GM23338 (cell line): ENCODE measurements at regions not wholly inside any gene's neighbourhood (a gene's known extent, or its start where the extent isn't known, plus 50 kb on each side); places are given as distances from the start of the nearest gene placed in this dataset.

ENCODE experiments used
- ATAC-seq: fragments of 200-7000 bp; cut with Tn5 transposase; 3 replicates; pipeline ENCODE4 v1.9.1; 2020
- DNase-seq: peaks from one replicate; pipeline ENCODE4 v3.0.0-alpha.2; 2015; ENCODE audit warnings: low spot score
- H2AFZ ChIP-seq: fragments of 200-600 bp; sonication (generic); 2 replicates; pipeline ENCODE4 v1.8.0; 2016; ENCODE audit warnings: antibody characterized with exemption, mild to moderate bottlenecking, moderate library complexity
- H3F3A ChIP-seq: fragments of 200-600 bp; sonication (generic); replicated peaks from 2 replicates; pipeline ENCODE4 v1.8.0; 2017; ENCODE audit warnings: antibody characterized with exemption, mixed run types, low read depth
- H3K27ac ChIP-seq: fragments of 200-600 bp; sonication (generic); 2 replicates; pipeline ENCODE4 v1.6.1; 2016; ENCODE audit warnings: low read depth
- H3K27me3 ChIP-seq: fragments of 200-600 bp; sonication (generic); 2 replicates; pipeline ENCODE4 v1.8.0; 2016; ENCODE audit warnings: mild to moderate bottlenecking, mixed run types, moderate library complexity; ENCODE audit not compliant: insufficient read depth
- H3K36me3 ChIP-seq: fragments of 200-600 bp; sonication (generic); 2 replicates; pipeline ENCODE4 v1.8.0; 2016; ENCODE audit warnings: mild to moderate bottlenecking; ENCODE audit not compliant: insufficient read depth
- H3K4me1 ChIP-seq: fragments of 200-600 bp; sonication (generic); 2 replicates; pipeline ENCODE4 v1.8.0; 2016; ENCODE audit warnings: mild to moderate bottlenecking, moderate library complexity; ENCODE audit not compliant: insufficient read depth
- H3K4me2 ChIP-seq: fragments of 200-600 bp; sonication (generic); 2 replicates; pipeline ENCODE4 v1.7.1; 2017; ENCODE audit warnings: mixed run types
- H3K4me3 ChIP-seq: fragments of 200-600 bp; sonication (generic); 2 replicates; pipeline ENCODE4 v1.6.1; 2016; ENCODE audit warnings: mixed run types
- H3K79me2 ChIP-seq: fragments of 200-600 bp; sonication (generic); replicated peaks from 2 replicates; pipeline ENCODE4 v1.8.0; 2017; ENCODE audit warnings: mild to moderate bottlenecking; ENCODE audit not compliant: insufficient read depth
- H3K9me2 ChIP-seq: fragments of 200-600 bp; sonication (generic); 2 replicates; pipeline ENCODE4 v1.8.0; 2017; ENCODE audit not compliant: insufficient read depth
- H4K20me1 ChIP-seq: fragments of 200-600 bp; sonication (generic); replicated peaks from 2 replicates; pipeline ENCODE4 v1.8.0; 2017; ENCODE audit warnings: mild to moderate bottlenecking; ENCODE audit not compliant: insufficient read depth
- H3K27ac Mint-ChIP-seq: 2 replicates; pipeline ENCODE4 v1.8.0; 2020; ENCODE audit warnings: inconsistent platforms, mild to moderate bottlenecking, moderate library complexity, mixed read lengths
- H3K27me3 Mint-ChIP-seq: 3 replicates; pipeline ENCODE4 v1.8.0; 2022; ENCODE audit warnings: low read depth, mild to moderate bottlenecking, moderate library complexity, mixed read lengths, inconsistent platforms; ENCODE audit not compliant: insufficient read depth, poor library complexity
- H3K36me3 Mint-ChIP-seq: 3 replicates; pipeline ENCODE4 v1.8.0; 2021; ENCODE audit warnings: low read depth, mild to moderate bottlenecking, inconsistent platforms, moderate library complexity, mixed read lengths
- H3K4me1 Mint-ChIP-seq: 3 replicates; pipeline ENCODE4 v1.8.0; 2020; ENCODE audit warnings: mild to moderate bottlenecking, inconsistent platforms, mixed read lengths
- H3K4me3 Mint-ChIP-seq: 3 replicates; pipeline ENCODE4 v1.8.0; 2021; ENCODE audit warnings: moderate library complexity, mild to moderate bottlenecking, inconsistent platforms, mixed read lengths
- H3K9me3 Mint-ChIP-seq: 3 replicates; pipeline ENCODE4 v1.8.0; 2020; ENCODE audit warnings: moderate library complexity, mild to moderate bottlenecking, inconsistent platforms, mixed read lengths
- CREB1 ChIP-seq: fragments of 250-450 bp; sonication (Bioruptor Pico); IDR thresholded peaks from 2 replicates; pipeline ENCODE4 v1.5.0; 2020; ENCODE audit warnings: low read depth, mild to moderate bottlenecking, moderate library complexity
- EZH2 ChIP-seq: fragments of 200-600 bp; sonication (generic); IDR thresholded peaks from one replicate; pipeline ENCODE4 v1.8.0; 2017; ENCODE audit warnings: antibody characterized with exemption, mild to moderate bottlenecking, low read depth; ENCODE audit not compliant: unreplicated experiment
- EZH2phosphoT487 ChIP-seq: fragments of 200-600 bp; sonication (generic); IDR thresholded peaks from one replicate; pipeline ENCODE4 v1.8.1; 2018; ENCODE audit warnings: antibody characterized with exemption; ENCODE audit not compliant: unreplicated experiment
- JUNB ChIP-seq: IDR thresholded peaks from one replicate; pipeline ENCODE4 v1.6.1; 2016; ENCODE audit warnings: antibody characterized with exemption; ENCODE audit not compliant: unreplicated experiment
- NANOG ChIP-seq: IDR thresholded peaks from 2 replicates; pipeline ENCODE4 v1.6.1; 2016; ENCODE audit warnings: antibody characterized with exemption, borderline replicate concordance
- STAT1 ChIP-seq: IDR thresholded peaks from one replicate; pipeline ENCODE4 v1.6.1; 2016; ENCODE audit warnings: antibody characterized with exemption; ENCODE audit not compliant: unreplicated experiment
- ZNF114 ChIP-seq: fragments of 250-450 bp; sonication (Bioruptor Pico); IDR thresholded peaks from 2 replicates; pipeline ENCODE4 v1.5.0; 2020; ENCODE audit warnings: mild to moderate bottlenecking, moderate library complexity
- ZNF331 ChIP-seq: fragments of 250-450 bp; sonication (Bioruptor Pico); IDR thresholded peaks from 2 replicates; pipeline ENCODE4 v1.5.0; 2020; ENCODE audit warnings: low read depth, mild to moderate bottlenecking, moderate library complexity
- TF ChIP-seq, protein P1 (sequence below): fragments of 250-450 bp; sonication (Bioruptor Pico); IDR thresholded peaks from 2 replicates; pipeline ENCODE4 v1.5.0; 2020; ENCODE audit warnings: mild to moderate bottlenecking, moderate library complexity

- Histone ChIP-seq H3K79me2 (no peaks in the 10 kb centered on the region), H3K36me3 (no peaks in the 10 kb centered on the region), H3K4me3 (no peak overlapping the region), H3K4me2 (no peak overlapping the region), H3K9me2 (no peaks in the 10 kb centered on the region), H4K20me1 (no peaks in the 10 kb centered on the region), H3F3A (no peaks in the 10 kb centered on the region), H3K27ac (no peak overlapping the region), H2AFZ (no peak overlapping the region), H3K4me1 (no peaks in the 10 kb centered on the region), H3K27me3 (no peaks in the 10 kb centered on the region)
- DNase-seq (no peak), ATAC-seq (no peak)
- no peak overlapping the region for H3K4me3 Mint-ChIP-seq
- no peak overlapping the region for H3K27ac Mint-ChIP-seq
- no peaks in the 10 kb centered on the region for H3K4me1 Mint-ChIP-seq
- H3K36me3 Mint-ChIP-seq: no peaks in the 10 kb centered on the region
- TF ChIP-seq EZH2phosphoT487 (no peak), STAT1 (no peak), CREB1 (CRISPR knock-in tag) (no peak), ZNF114 (CRISPR knock-in tag) (no peak), EZH2 (no peak), NANOG (no peak)
- no peaks in the 10 kb centered on the region for H3K27me3 Mint-ChIP-seq
- H3K9me3 Mint-ChIP-seq: no peaks in the 10 kb centered on the region
Observed at GRCh38 chr13:69571606-69572323, 535.9 kb upstream of the ATXN8OS start.

- H3K9me2 ChIP-seq: no peaks in the 10 kb centered on the region
- DNase-seq (no peak), ATAC-seq (no peak)
- Mint-ChIP-seq H3K27me3 (no peaks in the 10 kb centered on the region), H3K4me3 (no peak overlapping the region), H3K36me3 (no peaks in the 10 kb centered on the region), H3K27ac (no peak overlapping the region), H3K9me3 (0 out of 3 replicates have a peak, but pooled peaks cover 3% of the 10 kb centered on the region), H3K4me1 (no peaks in the 10 kb centered on the region)
- H3K4me1 ChIP-seq: no peaks in the 10 kb centered on the region
- no peak overlapping the region for H2AFZ ChIP-seq
- no peaks in the 10 kb centered on the region for H4K20me1 ChIP-seq
- no peak for TF ChIP-seq ZNF331 (CRISPR knock-in tag)
- TF ChIP-seq, protein P1, sequence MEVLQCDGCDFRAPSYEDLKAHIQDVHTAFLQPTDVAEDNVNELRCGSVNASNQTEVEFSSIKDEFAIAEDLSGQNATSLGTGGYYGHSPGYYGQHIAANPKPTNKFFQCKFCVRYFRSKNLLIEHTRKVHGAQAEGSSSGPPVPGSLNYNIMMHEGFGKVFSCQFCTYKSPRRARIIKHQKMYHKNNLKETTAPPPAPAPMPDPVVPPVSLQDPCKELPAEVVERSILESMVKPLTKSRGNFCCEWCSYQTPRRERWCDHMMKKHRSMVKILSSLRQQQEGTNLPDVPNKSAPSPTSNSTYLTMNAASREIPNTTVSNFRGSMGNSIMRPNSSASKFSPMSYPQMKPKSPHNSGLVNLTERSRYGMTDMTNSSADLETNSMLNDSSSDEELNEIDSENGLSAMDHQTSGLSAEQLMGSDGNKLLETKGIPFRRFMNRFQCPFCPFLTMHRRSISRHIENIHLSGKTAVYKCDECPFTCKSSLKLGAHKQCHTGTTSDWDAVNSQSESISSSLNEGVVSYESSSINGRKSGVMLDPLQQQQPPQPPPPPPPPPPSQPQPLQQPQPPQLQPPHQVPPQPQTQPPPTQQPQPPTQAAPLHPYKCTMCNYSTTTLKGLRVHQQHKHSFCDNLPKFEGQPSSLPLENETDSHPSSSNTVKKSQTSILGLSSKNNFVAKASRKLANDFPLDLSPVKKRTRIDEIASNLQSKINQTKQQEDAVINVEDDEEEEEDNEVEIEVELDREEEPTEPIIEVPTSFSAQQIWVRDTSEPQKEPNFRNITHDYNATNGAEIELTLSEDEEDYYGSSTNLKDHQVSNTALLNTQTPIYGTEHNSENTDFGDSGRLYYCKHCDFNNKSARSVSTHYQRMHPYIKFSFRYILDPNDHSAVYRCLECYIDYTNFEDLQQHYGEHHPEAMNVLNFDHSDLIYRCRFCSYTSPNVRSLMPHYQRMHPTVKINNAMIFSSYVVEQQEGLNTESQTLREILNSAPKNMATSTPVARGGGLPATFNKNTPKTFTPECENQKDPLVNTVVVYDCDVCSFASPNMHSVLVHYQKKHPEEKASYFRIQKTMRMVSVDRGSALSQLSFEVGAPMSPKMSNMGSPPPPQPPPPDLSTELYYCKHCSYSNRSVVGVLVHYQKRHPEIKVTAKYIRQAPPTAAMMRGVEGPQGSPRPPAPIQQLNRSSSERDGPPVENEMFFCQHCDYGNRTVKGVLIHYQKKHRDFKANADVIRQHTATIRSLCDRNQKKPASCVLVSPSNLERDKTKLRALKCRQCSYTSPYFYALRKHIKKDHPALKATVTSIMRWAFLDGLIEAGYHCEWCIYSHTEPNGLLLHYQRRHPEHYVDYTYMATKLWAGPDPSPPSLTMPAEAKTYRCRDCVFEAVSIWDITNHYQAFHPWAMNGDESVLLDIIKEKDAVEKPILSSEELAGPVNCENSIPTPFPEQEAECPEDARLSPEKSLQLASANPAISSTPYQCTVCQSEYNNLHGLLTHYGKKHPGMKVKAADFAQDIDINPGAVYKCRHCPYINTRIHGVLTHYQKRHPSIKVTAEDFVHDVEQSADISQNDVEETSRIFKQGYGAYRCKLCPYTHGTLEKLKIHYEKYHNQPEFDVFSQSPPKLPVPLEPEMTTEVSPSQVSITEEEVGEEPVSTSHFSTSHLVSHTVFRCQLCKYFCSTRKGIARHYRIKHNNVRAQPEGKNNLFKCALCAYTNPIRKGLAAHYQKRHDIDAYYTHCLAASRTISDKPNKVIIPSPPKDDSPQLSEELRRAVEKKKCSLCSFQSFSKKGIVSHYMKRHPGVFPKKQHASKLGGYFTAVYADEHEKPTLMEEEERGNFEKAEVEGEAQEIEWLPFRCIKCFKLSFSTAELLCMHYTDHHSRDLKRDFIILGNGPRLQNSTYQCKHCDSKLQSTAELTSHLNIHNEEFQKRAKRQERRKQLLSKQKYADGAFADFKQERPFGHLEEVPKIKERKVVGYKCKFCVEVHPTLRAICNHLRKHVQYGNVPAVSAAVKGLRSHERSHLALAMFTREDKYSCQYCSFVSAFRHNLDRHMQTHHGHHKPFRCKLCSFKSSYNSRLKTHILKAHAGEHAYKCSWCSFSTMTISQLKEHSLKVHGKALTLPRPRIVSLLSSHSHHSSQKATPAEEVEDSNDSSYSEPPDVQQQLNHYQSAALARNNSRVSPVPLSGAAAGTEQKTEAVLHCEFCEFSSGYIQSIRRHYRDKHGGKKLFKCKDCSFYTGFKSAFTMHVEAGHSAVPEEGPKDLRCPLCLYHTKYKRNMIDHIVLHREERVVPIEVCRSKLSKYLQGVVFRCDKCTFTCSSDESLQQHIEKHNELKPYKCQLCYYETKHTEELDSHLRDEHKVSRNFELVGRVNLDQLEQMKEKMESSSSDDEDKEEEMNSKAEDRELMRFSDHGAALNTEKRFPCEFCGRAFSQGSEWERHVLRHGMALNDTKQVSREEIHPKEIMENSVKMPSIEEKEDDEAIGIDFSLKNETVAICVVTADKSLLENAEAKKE (CRISPR knock-in tag): no peak
- no peak for TF ChIP-seq JUNB
- no peak for TF ChIP-seq EZH2phosphoT487
- no peaks in the 10 kb centered on the region for H3K36me3 ChIP-seq
- H3F3A ChIP-seq: no peaks in the 10 kb centered on the region
- H3K4me3 ChIP-seq: no peak overlapping the region
- no peaks in the 10 kb centered on the region for H3K79me2 ChIP-seq
- no peaks in the 10 kb centered on the region for H3K27me3 ChIP-seq
- no peak overlapping the region for H3K4me2 ChIP-seq
- H3K27ac ChIP-seq: no peak overlapping the region
Observed at GRCh38 chr13:69567514-69567913, 540.1 kb upstream of the ATXN8OS start.
